Transverse colon (tissue), 4 donors: ENCODE measurements at regions not wholly inside any gene's neighbourhood (a gene's known extent, or its start where the extent isn't known, plus 50 kb on each side); places are given as distances from the start of the nearest gene placed in this dataset.

ENCODE experiments used
- DNase-seq: peaks from one replicate; pipeline ENCODE4 v3.0.0-alpha.2; 2019
- H3K27ac ChIP-seq, 4 donors: fragments of 200-600 bp; sonication (generic); 2 replicates each; pipeline ENCODE4 v1.5.1; 2016 to 2018; ENCODE audit warnings: inconsistent platforms in 4 of 4
- H3K27me3 ChIP-seq: fragments of 200-600 bp; sonication (generic); 2 replicates; pipeline ENCODE4 v1.5.1; 2017; ENCODE audit warnings: inconsistent platforms
- H3K36me3 ChIP-seq, 4 donors: fragments of 200-600 bp; sonication (generic); 2 replicates each; pipeline ENCODE4 v1.5.1; 2017 to 2019; ENCODE audit warnings: inconsistent platforms in 4 of 4
- H3K4me1 ChIP-seq, 4 donors: fragments of 200-600 bp; sonication (generic); 2 replicates each; pipeline ENCODE4 v1.5.1; 2017 to 2020; ENCODE audit warnings: inconsistent platforms in 4 of 4
- H3K4me3 ChIP-seq, 4 donors: fragments of 200-600 bp; sonication (generic); 1 replicate in 1 of 4; 2 replicates in 3 of 4; pipeline versions ENCODE4 v1.5.1 to v1.6.1; 2017 to 2019; ENCODE audit warnings: inconsistent platforms in 4 of 4
- H3K9me3 ChIP-seq, 2 donors: fragments of 200-600 bp; sonication (generic); 2 replicates each; pipeline ENCODE4 v1.5.1; 2017 to 2019; ENCODE audit warnings: inconsistent platforms in 2 of 2
- CTCF ChIP-seq, 5 experiments: fragments of 200-600 bp in 3 of 5; fragments of 450-650 bp in 2 of 5; sonication (generic) in 3 of 5; IDR thresholded peaks; 1 replicate in 2 of 5; 2 replicates in 3 of 5; pipeline ENCODE4 v1.5.1; 2016 to 2017; ENCODE audit warnings: antibody characterized with exemption in 5 of 5, inconsistent platforms in 3 of 5, mild to moderate bottlenecking in 2 of 5, moderate library complexity in 1 of 5
- EP300 ChIP-seq: sonication (generic); formaldehyde crosslinking; IDR thresholded peaks from one replicate; pipeline ENCODE4 v1.6.1; 2017; ENCODE audit warnings: antibody characterized with exemption, low read depth
- POLR2A ChIP-seq: fragments of 450-650 bp; IDR thresholded peaks from one replicate; pipeline ENCODE4 v1.6.1; 2016; ENCODE audit warnings: antibody characterized with exemption, mild to moderate bottlenecking, moderate library complexity
- POLR2AphosphoS5 ChIP-seq, 3 donors: sonication (generic); formaldehyde crosslinking; IDR thresholded peaks; one replicate each; pipeline ENCODE4 v1.6.1; 2016; ENCODE audit warnings: antibody characterized with exemption in 3 of 3
- WGBS, 2 donors: methylation state at CpG; one replicate each; pipeline ENCODE4 v1.1.5; 2018; ENCODE audit warnings: low coverage in 1 of 2; 5-methylcytosine and 5-hydroxymethylcytosine counted together
- in situ Hi-C, 4 donors: fragments of 200-750 bp; cut with MboI; loops; one replicate each; pipeline versions ENCODE4 v1.15.0 to v1.15.1; 2017; ENCODE audit warnings: low sequenced_read_pairs in 3 of 4, low pct_ligation_motif_present in 1 of 4, low pct_unique_long_range_greater_than_20kb in 1 of 4
- intact Hi-C: fragments of 100-400 bp; cut with DNase I; formaldehyde crosslinking; loops from one replicate; pipeline ENCODE4 v1.15.1; 2023; ENCODE audit warnings: low total_unique reads

- in situ Hi-C loops (no loop called here), intact Hi-C loops (no loop called here)
- WGBS, 2 donors = 46 to 50% methylated on average over 2 of the region's 2 CpGs
Observed at GRCh38 chr6:145327586-145327985, 407.7 kb downstream of the EPM2A start.

GRCh38 chr6:145329257-145329656, 406.1 kb downstream of the EPM2A start:
- WGBS, 2 donors = 56 to 57% methylated on average over 2 to 3 of the region's 3 CpGs
- no peaks in the 10 kb centered on the region for H3K4me1 ChIP-seq
- H3K36me3 ChIP-seq = no peaks in the 10 kb centered on the region
- no peak for DNase-seq
- no peak overlapping the region for H3K4me3 ChIP-seq
- in situ Hi-C loops = no loop called here
- H3K27ac ChIP-seq = no peak overlapping the region
- H3K9me3 ChIP-seq = no peaks in the 10 kb centered on the region
- TF ChIP-seq POLR2AphosphoS5 (IDR thresholded peaks at IDR 0.05) (no peak), CTCF (IDR thresholded peaks at IDR 0.05) (no peak), POLR2A (no peak), EP300 (no peak)
- intact Hi-C loops = no loop called here
- no peaks in the 10 kb centered on the region for H3K27me3 ChIP-seq

More at GRCh38 chr6:145327586-145327985, 407.7 kb downstream of the EPM2A start:
- Histone ChIP-seq H3K36me3 (no peaks in the 10 kb centered on the region), H3K27ac (no peak overlapping the region), H3K27me3 (no peaks in the 10 kb centered on the region), H3K9me3 (no peaks in the 10 kb centered on the region), H3K4me3 (no peak overlapping the region), H3K4me1 (no peaks in the 10 kb centered on the region)
- no peak for TF ChIP-seq POLR2A
- no peak for TF ChIP-seq POLR2AphosphoS5 (IDR thresholded peaks at IDR 0.05)
- TF ChIP-seq CTCF (IDR thresholded peaks at IDR 0.05) = no peak
- TF ChIP-seq EP300 = no peak
- DNase-seq = no peak

GRCh38 chr6:145331066-145331465, 404.3 kb downstream of the EPM2A start:
- 82 to 85% methylated on average over 4 of the region's 4 CpGs for WGBS, 2 donors
- Histone ChIP-seq H3K4me1 (no peaks in the 10 kb centered on the region), H3K27me3 (no peaks in the 10 kb centered on the region), H3K36me3 (no peaks in the 10 kb centered on the region), H3K4me3 (no peak overlapping the region), H3K27ac (no peak overlapping the region), H3K9me3 (no peaks in the 10 kb centered on the region)
- in situ Hi-C loops = no loop called here
- TF ChIP-seq CTCF (IDR thresholded peaks at IDR 0.05) (no peak), POLR2A (no peak), POLR2AphosphoS5 (IDR thresholded peaks at IDR 0.05) (no peak), EP300 (no peak)
- intact Hi-C loops = no loop called here
- no peak for DNase-seq

- H3K4me1 ChIP-seq = no peaks in the 10 kb centered on the region
- H3K27me3 ChIP-seq = no peaks in the 10 kb centered on the region
- no peak overlapping the region for H3K4me3 ChIP-seq
- no peak for DNase-seq
- H3K27ac ChIP-seq = no peak overlapping the region
- no peaks in the 10 kb centered on the region for H3K36me3 ChIP-seq
- in situ Hi-C loops (no loop called here), intact Hi-C loops (no loop called here)
- no peak for TF ChIP-seq POLR2AphosphoS5 (IDR thresholded peaks at IDR 0.05)
- no peak for TF ChIP-seq POLR2A
- TF ChIP-seq EP300 = no peak
- TF ChIP-seq CTCF (IDR thresholded peaks at IDR 0.05) = no peak
- 28 to 35% methylated on average over 2 of the region's 2 CpGs for WGBS, 2 donors
- H3K9me3 ChIP-seq = no peaks in the 10 kb centered on the region
Observed at GRCh38 chr6:145332011-145332410, 403.3 kb downstream of the EPM2A start.
